Left colon (tissue), 2 donors: ENCODE measurements at regions not wholly inside any gene's neighbourhood (a gene's known extent, or its start where the extent isn't known, plus 50 kb on each side); places are given as distances from the start of the nearest gene placed in this dataset.

Experiments used
- ATAC-seq: fragments of 200-7000 bp; cut with Tn5 transposase; one replicate; pipeline ENCODE4 v1.9.1; 2020; ENCODE audit warnings: mild to moderate bottlenecking, moderate library complexity
- DNase-seq, 2 donors: peaks; one replicate each; pipeline ENCODE4 v3.0.0-alpha.2; 2020
- intact Hi-C, 2 donors: fragments of 100-400 bp; cut with DNase I in 1 of 2; cut with micrococcal nuclease in 1 of 2; formaldehyde crosslinking; loops; one replicate each; pipeline versions ENCODE4 v1.11.2 to v1.14.0; 2022; cut with DNase I, micrococcal nuclease
- donor health status: DM: no; HTN: no; CAD: no.
- donor health status: DM: yes; HTN: yes; CAD: no.

DNA sequence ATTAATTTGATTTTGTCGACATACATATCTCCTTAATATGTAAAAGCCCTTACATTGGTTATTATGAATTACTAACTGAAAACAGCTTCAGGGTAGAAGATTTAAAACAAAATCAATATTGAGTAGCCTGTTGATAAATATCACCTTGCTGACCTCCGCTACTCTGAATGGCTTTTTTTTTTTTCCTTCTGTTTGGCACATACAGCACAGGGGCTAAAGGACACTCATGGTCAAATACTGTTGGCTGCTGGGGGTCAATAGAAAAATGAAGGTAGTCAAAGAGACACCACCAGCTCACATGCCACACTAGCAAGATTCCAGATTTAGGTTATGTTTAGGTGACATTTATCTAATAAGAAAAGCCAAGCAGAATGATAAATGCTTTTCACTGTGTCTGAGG, 1642.4 kb upstream of the SLC39A10 start:
- no peak for ATAC-seq
- intact Hi-C loops = no loop called here
- no peak for DNase-seq

DNA sequence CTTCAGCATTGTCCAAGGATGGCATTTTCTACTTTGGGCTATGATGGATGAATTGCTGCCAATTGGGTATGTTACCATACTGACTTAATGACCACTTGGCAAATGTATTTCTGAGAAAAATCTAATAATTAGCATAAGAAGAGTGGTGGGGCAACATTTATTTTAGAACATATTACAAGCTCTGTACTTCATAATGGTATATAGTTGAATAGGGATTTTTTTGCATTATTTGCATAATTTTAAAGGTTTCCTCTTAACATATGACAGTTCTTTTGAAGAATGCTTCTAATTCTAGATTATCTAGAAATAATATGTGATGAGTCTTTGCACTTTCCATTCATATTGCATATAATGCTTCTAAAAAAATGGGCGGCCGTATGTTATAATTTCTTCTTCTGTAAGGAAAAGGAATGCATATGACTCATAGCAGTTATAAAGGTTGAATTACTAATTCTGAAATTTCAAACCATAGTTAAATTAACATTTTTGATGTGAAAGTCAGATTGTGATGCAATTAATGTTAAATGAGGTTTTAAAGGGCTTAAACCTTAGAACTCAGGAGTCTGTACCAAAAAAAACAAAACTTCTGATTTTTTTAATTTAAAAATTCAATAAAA, 1652.3 kb upstream of the SLC39A10 start:
- ATAC-seq (no peak), DNase-seq (no peak)
- intact Hi-C loops = no loop called here

- intact Hi-C loops = no loop called here
- ATAC-seq (no peak), DNase-seq (no peak)
Measured at GRCh38 chr2:194003911-194004310, 1653.1 kb upstream of the SLC39A10 start.

- ATAC-seq (no peak), DNase-seq (no peak)
- intact Hi-C loops = no loop called here
Measured at GRCh38 chr2:194002699-194003368, 1654.2 kb upstream of the SLC39A10 start.

- ATAC-seq (no peak), DNase-seq (no peak)
- intact Hi-C loops = no loop called here
Measured at GRCh38 chr2:193990868-193991267, 1666.2 kb upstream of the SLC39A10 start.

- DNase-seq (no peak), ATAC-seq (no peak)
- intact Hi-C loops = no loop called here
Measured at GRCh38 chr2:193989645-193990044, 1667.4 kb upstream of the SLC39A10 start.

- ATAC-seq (no peak), DNase-seq (no peak)
- intact Hi-C loops = no loop called here
Measured at GRCh38 chr2:193988784-193989183, 1668.2 kb upstream of the SLC39A10 start.

GRCh38 chr2:193985272-193985671, 1671.8 kb upstream of the SLC39A10 start:
- ATAC-seq = no peak
- intact Hi-C loops = no loop called here
- DNase-seq = no peak

DNA sequence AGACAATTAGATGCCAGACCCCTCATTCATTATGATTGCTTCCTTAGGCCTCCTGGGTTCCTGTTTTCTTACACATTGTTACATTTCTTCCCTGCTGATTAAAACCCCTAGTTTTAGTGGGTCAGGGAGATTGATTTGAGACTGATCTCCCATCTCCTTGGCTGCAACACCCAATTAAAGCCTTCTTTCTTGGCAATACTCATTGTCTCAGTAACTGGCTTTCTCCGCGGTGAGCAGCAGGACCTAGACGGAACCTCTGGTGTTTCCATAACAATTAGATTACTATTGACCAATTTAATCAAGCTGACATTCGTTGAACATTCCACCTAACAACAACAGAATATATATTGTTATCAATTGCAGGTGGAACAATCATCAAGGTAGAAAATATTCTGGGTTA, 1676.4 kb upstream of the SLC39A10 start:
- intact Hi-C loops = no loop called here
- DNase-seq (no peak), ATAC-seq (no peak)

GRCh38 chr2:193973781-193974180, 1683.2 kb upstream of the SLC39A10 start:
- no peak for DNase-seq
- intact Hi-C loops = no loop called here
- ATAC-seq = no peak

DNA sequence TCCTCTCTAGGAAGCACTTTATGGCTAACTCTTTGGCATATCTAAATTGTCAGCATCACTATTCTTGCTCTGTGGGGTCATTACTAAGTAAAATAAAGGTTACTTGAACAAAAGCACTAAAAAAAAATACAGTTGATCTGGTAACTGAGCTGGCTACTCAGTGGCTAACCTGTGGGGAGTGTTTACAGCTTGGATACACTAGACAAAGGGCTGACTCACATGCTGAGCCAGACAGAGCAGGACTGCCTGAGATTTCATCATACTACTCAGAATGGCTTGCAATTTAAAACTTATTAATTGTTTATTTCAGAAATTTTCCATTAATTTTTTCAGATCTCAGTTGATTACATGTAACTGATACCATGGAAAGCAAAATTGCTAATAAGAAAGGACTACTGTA, 1690.4 kb upstream of the SLC39A10 start:
- DNase-seq = no peak
- no peak for ATAC-seq
- intact Hi-C loops = no loop called here

DNA sequence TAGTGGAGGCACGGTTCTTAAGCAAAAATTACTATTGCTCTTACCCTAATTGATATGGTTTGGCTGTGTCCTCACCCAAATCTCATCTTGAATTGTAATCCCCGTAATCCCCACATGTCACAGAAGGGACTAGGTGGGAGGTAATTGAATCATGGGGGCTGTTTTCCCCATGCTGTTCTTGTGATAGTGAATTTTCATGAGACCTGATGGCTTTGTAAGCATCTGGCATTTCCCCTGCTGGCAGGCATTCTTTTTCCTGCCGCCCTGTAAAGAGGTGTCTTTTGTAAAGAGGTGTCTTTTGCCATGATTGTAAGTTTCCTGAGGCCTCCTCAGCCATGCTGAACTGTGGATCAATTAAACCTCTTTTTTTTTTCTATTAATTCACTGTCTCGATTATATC, 1691.8 kb upstream of the SLC39A10 start:
- DNase-seq (no peak), ATAC-seq (no peak)
- intact Hi-C loops = no loop called here

GRCh38 chr2:193963472-193964119, 1693.4 kb upstream of the SLC39A10 start:
- no peak for ATAC-seq
- no peak for DNase-seq
- intact Hi-C loops = no loop called here

DNA sequence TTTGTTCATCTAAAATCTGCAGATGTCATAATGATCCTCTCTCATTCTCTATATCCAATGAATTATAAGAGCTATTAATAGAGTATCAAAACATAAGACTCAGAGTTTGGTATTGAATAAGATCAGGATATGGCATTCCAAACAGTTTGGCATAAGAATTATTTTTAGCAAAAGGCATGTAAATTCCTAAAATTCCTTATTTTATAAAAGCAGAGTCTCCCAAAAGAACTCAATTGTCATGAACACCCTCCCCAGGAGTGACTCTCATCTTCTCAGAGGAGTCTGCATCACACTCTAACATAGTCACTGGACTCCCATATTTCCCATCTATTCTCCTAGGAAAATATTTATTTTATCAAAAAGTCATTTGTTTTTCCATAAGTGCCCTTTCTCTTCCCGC, 1710.2 kb upstream of the SLC39A10 start:
- DNase-seq (no peak), ATAC-seq (no peak)
- intact Hi-C loops = no loop called here

GRCh38 chr2:193943406-193943960, 1713.5 kb upstream of the SLC39A10 start:
- DNase-seq (no peak), ATAC-seq (no peak)
- intact Hi-C loops = no loop called here

GRCh38 chr2:193935114-193935513, 1721.9 kb upstream of the SLC39A10 start:
- intact Hi-C loops = no loop called here
- ATAC-seq (no peak), DNase-seq (no peak)

GRCh38 chr2:193929131-193929530, 1727.9 kb upstream of the SLC39A10 start:
- no peak for ATAC-seq
- intact Hi-C loops = no loop called here
- DNase-seq = no peak

- ATAC-seq (no peak), DNase-seq (no peak)
- intact Hi-C loops = no loop called here
Measured at GRCh38 chr2:193907561-193907960, 1712.8 kb upstream of the TMEFF2 start.

DNA sequence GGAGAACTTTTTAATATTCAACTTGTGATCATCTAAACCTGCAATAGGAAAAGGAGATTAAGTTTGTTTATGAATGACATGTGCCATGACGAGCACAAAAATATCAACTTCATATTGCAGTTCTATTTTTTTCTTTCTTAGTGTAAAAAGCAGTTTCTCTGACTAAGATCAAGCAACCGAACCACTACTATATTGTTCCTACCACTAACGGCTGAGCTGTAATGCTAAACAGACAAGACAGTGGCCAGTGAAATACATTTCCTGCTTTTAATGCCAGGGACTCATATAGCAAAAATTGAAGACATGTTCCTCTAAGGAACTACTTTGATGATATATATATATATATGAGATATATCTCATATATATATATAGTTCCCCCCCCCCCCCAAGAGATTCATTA, 1705.6 kb upstream of the TMEFF2 start:
- no peak for DNase-seq
- intact Hi-C loops = no loop called here
- ATAC-seq = no peak

DNA sequence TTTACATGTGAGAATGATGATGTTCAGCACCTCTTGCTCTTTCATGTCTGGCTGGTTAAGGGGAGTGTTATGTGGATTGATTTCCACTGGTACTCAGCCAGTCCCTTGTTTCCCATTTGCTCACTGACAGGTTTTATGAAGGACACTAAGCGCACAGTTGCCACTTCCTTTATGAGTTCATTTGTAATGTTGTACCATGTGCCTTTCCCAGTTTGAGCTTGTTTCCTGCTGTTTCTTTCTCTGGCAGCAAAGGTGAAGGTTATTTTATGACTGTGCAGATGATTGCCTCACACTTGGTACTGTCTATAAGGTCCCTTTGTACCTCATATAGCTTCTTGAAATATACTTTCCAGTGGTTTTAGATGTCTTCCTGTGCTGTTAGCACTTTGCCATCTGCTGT, 1700.5 kb upstream of the TMEFF2 start:
- DNase-seq (no peak), ATAC-seq (no peak)
- intact Hi-C loops = no loop called here
